Astrocyte (in vitro differentiated cells and primary cell): ENCODE measurements at regions not wholly inside any gene's neighbourhood (a gene's known extent, or its start where the extent isn't known, plus 50 kb on each side); places are given as distances from the start of the nearest gene placed in this dataset.

ENCODE experiments used
- DNase-seq: peaks from one replicate; pipeline ENCODE4 v3.0.0-alpha.2; 2010; ENCODE audit warnings: low read depth
- FAIRE-seq: peaks from 2 replicates; lab custom pipeline; 2011; peaks lifted over from hg19 to GRCh38; lab: Jason Lieb, UNC
- H2AFZ ChIP-seq: 2 replicates; pipeline ENCODE4 v1.6.0; 2012; ENCODE audit warnings: low read depth, low read length, inconsistent platforms
- H3K27ac ChIP-seq: 2 replicates; pipeline ENCODE4 v1.5.1; 2011; ENCODE audit warnings: low read depth, low read length, inconsistent platforms
- H3K27me3 ChIP-seq: 2 replicates; pipeline ENCODE4 v1.6.0; 2011; ENCODE audit warnings: low read length, inconsistent platforms; ENCODE audit not compliant: insufficient read depth
- H3K36me3 ChIP-seq: 2 replicates; pipeline ENCODE4 v1.5.1; 2011; ENCODE audit warnings: low read length, inconsistent platforms; ENCODE audit not compliant: insufficient read depth
- H3K4me1 ChIP-seq: 2 replicates; pipeline ENCODE4 v1.5.1; 2011; ENCODE audit warnings: low read length, inconsistent platforms; ENCODE audit not compliant: insufficient read depth
- H3K4me2 ChIP-seq: 2 replicates; pipeline ENCODE4 v1.6.0; 2012; ENCODE audit warnings: low read length, inconsistent platforms
- H3K4me3 ChIP-seq: 2 replicates; pipeline ENCODE4 v1.5.1; 2011; ENCODE audit warnings: low read depth, mild to moderate bottlenecking, low read length, inconsistent platforms; ENCODE audit not compliant: insufficient read depth
- H3K79me2 ChIP-seq: 2 replicates; pipeline ENCODE4 v1.6.0; 2012; ENCODE audit warnings: mild to moderate bottlenecking, low read length, inconsistent platforms; ENCODE audit not compliant: insufficient read depth
- H3K9ac ChIP-seq: 2 replicates; pipeline ENCODE4 v1.6.0; 2012; ENCODE audit warnings: mild to moderate bottlenecking, low read length, inconsistent platforms
- H3K9me3 ChIP-seq: 2 replicates; pipeline ENCODE4 v1.5.1; 2012; ENCODE audit warnings: low read depth, mild to moderate bottlenecking, low read length, inconsistent platforms; ENCODE audit not compliant: insufficient read depth
- H4K20me1 ChIP-seq: 2 replicates; pipeline ENCODE4 v1.6.0; 2012; ENCODE audit warnings: low read length, inconsistent platforms; ENCODE audit not compliant: insufficient read depth
- H3K27ac Mint-ChIP-seq: one replicate; pipeline ENCODE4 v1.8.0; 2021; ENCODE audit warnings: mild to moderate bottlenecking, mixed read lengths; ENCODE audit not compliant: unreplicated experiment
- H3K27me3 Mint-ChIP-seq: one replicate; pipeline ENCODE4 v1.8.0; 2021; ENCODE audit warnings: low read depth, mixed read lengths; ENCODE audit not compliant: unreplicated experiment
- H3K36me3 Mint-ChIP-seq: one replicate; pipeline ENCODE4 v1.8.0; 2021; ENCODE audit warnings: low read depth, mixed read lengths; ENCODE audit not compliant: unreplicated experiment
- H3K4me1 Mint-ChIP-seq: one replicate; pipeline ENCODE4 v1.8.0; 2021; ENCODE audit warnings: low read depth, mixed read lengths; ENCODE audit not compliant: unreplicated experiment
- H3K4me3 Mint-ChIP-seq: one replicate; pipeline ENCODE4 v1.8.0; 2021; ENCODE audit warnings: mild to moderate bottlenecking, moderate library complexity, mixed read lengths; ENCODE audit not compliant: unreplicated experiment
- H3K9me3 Mint-ChIP-seq: one replicate; pipeline ENCODE4 v1.8.0; 2021; ENCODE audit warnings: mild to moderate bottlenecking, mixed read lengths; ENCODE audit not compliant: unreplicated experiment
- CTCF ChIP-seq: IDR thresholded peaks from 2 replicates; pipeline ENCODE4 v1.5.1; 2011; ENCODE audit warnings: low read depth, mild to moderate bottlenecking, inconsistent platforms, low read length, moderate library complexity; ENCODE audit not compliant: insufficient read depth
- EZH2 ChIP-seq: IDR thresholded peaks from 2 replicates; pipeline ENCODE4 v1.6.1; 2012; ENCODE audit warnings: mild to moderate bottlenecking, low read length, inconsistent platforms; ENCODE audit not compliant: insufficient read depth

- no peak overlapping the region for H2AFZ ChIP-seq
- H3K9me3 ChIP-seq: no peaks in the 10 kb centered on the region
- no peaks in the 10 kb centered on the region for H3K36me3 ChIP-seq
- H3K36me3 Mint-ChIP-seq: peaks cover 2% of the 10 kb centered on the region
- H3K27me3 ChIP-seq: no peaks in the 10 kb centered on the region
- H3K4me3 Mint-ChIP-seq: no peak overlapping the region
- no peak overlapping the region for H3K27ac Mint-ChIP-seq
- H3K4me3 ChIP-seq: no peak overlapping the region
- no peak overlapping the region for H3K27ac ChIP-seq
- H3K4me1 Mint-ChIP-seq: no peaks in the 10 kb centered on the region
- H4K20me1 ChIP-seq: no peaks in the 10 kb centered on the region
- no peak overlapping the region for H3K4me2 ChIP-seq
- no peak for TF ChIP-seq EZH2
- no peak for TF ChIP-seq CTCF
- no peaks in the 10 kb centered on the region for H3K79me2 ChIP-seq
- DNase-seq (no peak), FAIRE-seq (no peak)
- peaks cover 7% of the 10 kb centered on the region for H3K4me1 ChIP-seq
- H3K27me3 Mint-ChIP-seq: peaks cover 3% of the 10 kb centered on the region
- no peak overlapping the region for H3K9ac ChIP-seq
- H3K9me3 Mint-ChIP-seq: peaks cover 4% of the 10 kb centered on the region
Observed at GRCh38 chr18:57920036-57920435, 116.9 kb upstream of the ATP8B1 start.

- Histone ChIP-seq H3K27me3 (no peaks in the 10 kb centered on the region), H3K27ac (no peak overlapping the region), H3K4me1 (peaks cover 7% of the 10 kb centered on the region), H4K20me1 (no peaks in the 10 kb centered on the region), H3K79me2 (no peaks in the 10 kb centered on the region), H3K9me3 (no peaks in the 10 kb centered on the region), H2AFZ (no peak overlapping the region), H3K4me3 (no peak overlapping the region), H3K9ac (no peak overlapping the region), H3K4me2 (no peak overlapping the region), H3K36me3 (no peaks in the 10 kb centered on the region)
- Mint-ChIP-seq H3K27me3 (peaks cover 3% of the 10 kb centered on the region), H3K4me3 (no peak overlapping the region), H3K36me3 (peaks cover 2% of the 10 kb centered on the region), H3K9me3 (peaks cover 4% of the 10 kb centered on the region), H3K4me1 (no peaks in the 10 kb centered on the region), H3K27ac (no peak overlapping the region)
- DNase-seq (no peak), FAIRE-seq (no peak)
- TF ChIP-seq EZH2 (no peak), CTCF (no peak)
Observed at GRCh38 chr18:57918601-57919000, 115.5 kb upstream of the ATP8B1 start.

- Histone ChIP-seq H3K4me1 (peaks cover 7% of the 10 kb centered on the region), H3K9ac (no peak overlapping the region), H3K4me3 (no peak overlapping the region), H3K27ac (no peak overlapping the region), H4K20me1 (no peaks in the 10 kb centered on the region), H2AFZ (no peak overlapping the region), H3K36me3 (no peaks in the 10 kb centered on the region), H3K27me3 (no peaks in the 10 kb centered on the region), H3K9me3 (no peaks in the 10 kb centered on the region), H3K79me2 (no peaks in the 10 kb centered on the region), H3K4me2 (no peak overlapping the region)
- Mint-ChIP-seq H3K4me1 (no peaks in the 10 kb centered on the region), H3K36me3 (peaks cover 2% of the 10 kb centered on the region), H3K27ac (no peak overlapping the region), H3K9me3 (peaks cover 4% of the 10 kb centered on the region), H3K4me3 (no peak overlapping the region), H3K27me3 (peaks cover 3% of the 10 kb centered on the region)
- FAIRE-seq (no peak), DNase-seq (no peak)
- TF ChIP-seq EZH2: no peak
- no peak for TF ChIP-seq CTCF
Observed at GRCh38 chr18:57916684-57917083, 113.6 kb upstream of the ATP8B1 start.
